ENCODE measurements at regions not wholly inside any gene's neighbourhood (a gene's known extent, or its start where the extent isn't known, plus 50 kb on each side); places are given as distances from the start of the nearest gene placed in this dataset.

DNA sequence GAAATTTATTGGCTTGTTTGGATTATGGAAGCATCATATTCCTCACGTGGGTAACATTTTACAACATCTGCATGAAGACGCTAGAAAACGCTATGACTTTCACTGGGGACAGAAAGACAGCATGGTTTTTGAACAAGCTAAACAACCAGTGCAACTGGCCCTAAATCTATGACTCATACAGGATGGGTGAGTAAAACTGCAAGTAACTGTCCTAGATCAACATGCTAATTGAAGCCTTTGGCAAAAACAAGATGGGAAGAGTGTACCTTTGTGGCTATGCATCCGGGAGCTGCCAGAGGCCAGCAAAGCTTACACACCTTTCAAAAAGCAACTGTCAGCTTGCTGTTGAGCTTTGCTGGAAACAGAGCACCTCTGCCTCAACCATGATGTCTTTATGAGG lies 1096.0 kb upstream of the DDX18 start:
- ChIA-PET CTCF (interaction anchor here (1.0 kb wide), 2 partner anchors 13 to 19 kb away, joined by 3 read pairs; no protein-coding TSS in a partner anchor), POLR2A (no interaction called here)
- H3K27me3 ChIP-seq (ENCODE audit: control insufficient read depth in 2 of 2, insufficient read depth in 2 of 2, low read length in 2 of 2) = no peaks in the 10 kb centered on the region
- FAIRE-seq (no peak), DNase-seq (ENCODE audit: low read depth, low spot score) (no peak)
- H3K4me3 ChIP-seq (replicated peaks in 1 of 3; ENCODE audit: insufficient read depth in 1 of 3, low read depth in 1 of 3, low read length in 3 of 3) = no peak overlapping the region
- no TSS peak for BruUV-seq (replicated peaks)
- TF ChIP-seq FOS (IDR thresholded peaks at IDR 0.05; ENCODE audit: borderline replicate concordance, insufficient read depth, low read length) = no peak
- H2AFZ ChIP-seq (ENCODE audit: low read depth, low read length) = no peak overlapping the region
- no peaks in the 10 kb centered on the region for H4K20me1 ChIP-seq (replicated peaks; ENCODE audit: control insufficient read depth, extremely low read depth, insufficient read depth, low read length)
- no peak overlapping the region for H3K27ac ChIP-seq (ENCODE audit: insufficient read depth, low read depth, low read length)
- dilution Hi-C loops (cut with MboI; ENCODE audit: extremely low pct_ligation_motif_present, low sequenced_read_pairs) = no loop called here
- intact Hi-C loops (cut with micrococcal nuclease) = no loop called here
- H3K4me1 ChIP-seq (ENCODE audit: control insufficient read depth, extremely low read depth, insufficient read depth, low read length) = peaks cover 4% of the 10 kb centered on the region
- H3K36me3 ChIP-seq (ENCODE audit: control insufficient read depth in 2 of 2, extremely low read depth in 1 of 2, insufficient read depth in 2 of 2, low read length in 2 of 2) = no peaks in the 10 kb centered on the region
- no peaks in the 10 kb centered on the region for H3K9me3 ChIP-seq (replicated peaks; ENCODE audit: control insufficient read depth, insufficient read depth, low read length)
- H3K4me2 ChIP-seq (ENCODE audit: insufficient read depth, low read length) = no peak overlapping the region
- H3K9ac ChIP-seq (replicated peaks; ENCODE audit: extremely low read depth, insufficient read depth, low read length) = no peak overlapping the region
- no peaks in the 10 kb centered on the region for H3K79me2 ChIP-seq (ENCODE audit: control insufficient read depth, insufficient read depth, low read length)
- H3K9me1 ChIP-seq (replicated peaks; ENCODE audit: control insufficient read depth, extremely low read depth, insufficient read depth, low read length) = no peaks in the 10 kb centered on the region

DNA sequence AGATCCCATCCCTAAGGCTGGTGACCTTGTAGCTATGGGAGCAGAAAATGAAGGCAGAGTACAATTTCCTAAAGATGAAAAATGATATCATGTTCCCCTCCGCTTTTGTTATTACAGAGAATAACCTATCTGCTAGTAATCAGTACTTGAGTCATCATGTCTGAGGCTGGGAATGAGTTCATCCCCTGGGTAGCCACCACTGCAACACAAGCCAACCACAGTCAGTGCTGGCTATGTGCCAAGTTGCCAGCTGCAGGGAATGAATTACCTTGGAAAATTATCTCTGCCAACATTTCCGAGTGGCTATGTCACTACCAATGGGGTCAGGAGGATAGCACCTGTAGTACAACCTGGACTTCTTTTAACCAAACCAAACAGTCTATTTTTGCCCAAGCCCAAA lies 1094.7 kb upstream of the DDX18 start:
- intact Hi-C loops (cut with micrococcal nuclease) (no loop called here), dilution Hi-C loops (cut with MboI; ENCODE audit: extremely low pct_ligation_motif_present, low sequenced_read_pairs) (no loop called here)
- Histone ChIP-seq H3K27me3 (ENCODE audit: control insufficient read depth in 2 of 2, insufficient read depth in 2 of 2, low read length in 2 of 2) (no peaks in the 10 kb centered on the region), H3K4me1 (ENCODE audit: control insufficient read depth, extremely low read depth, insufficient read depth, low read length) (peaks cover 4% of the 10 kb centered on the region), H3K9me1 (replicated peaks; ENCODE audit: control insufficient read depth, extremely low read depth, insufficient read depth, low read length) (no peaks in the 10 kb centered on the region), H3K79me2 (ENCODE audit: control insufficient read depth, insufficient read depth, low read length) (no peaks in the 10 kb centered on the region), H3K9ac (replicated peaks; ENCODE audit: extremely low read depth, insufficient read depth, low read length) (no peak overlapping the region), H4K20me1 (replicated peaks; ENCODE audit: control insufficient read depth, extremely low read depth, insufficient read depth, low read length) (no peaks in the 10 kb centered on the region), H3K27ac (ENCODE audit: insufficient read depth, low read depth, low read length) (no peak overlapping the region), H3K4me2 (ENCODE audit: insufficient read depth, low read length) (no peak overlapping the region), H3K36me3 (ENCODE audit: control insufficient read depth in 2 of 2, extremely low read depth in 1 of 2, insufficient read depth in 2 of 2, low read length in 2 of 2) (no peaks in the 10 kb centered on the region), H3K4me3 (replicated peaks in 1 of 3; ENCODE audit: insufficient read depth in 1 of 3, low read depth in 1 of 3, low read length in 3 of 3) (no peak overlapping the region), H3K9me3 (replicated peaks; ENCODE audit: control insufficient read depth, insufficient read depth, low read length) (no peaks in the 10 kb centered on the region), H2AFZ (ENCODE audit: low read depth, low read length) (no peak overlapping the region)
- CTCF ChIA-PET = no interaction called here
- BruUV-seq (replicated peaks) = no TSS peak
- TF ChIP-seq FOS (IDR thresholded peaks at IDR 0.05; ENCODE audit: borderline replicate concordance, insufficient read depth, low read length) = no peak
- TF ChIP-seq JUN (IDR thresholded peaks at IDR 0.05; ENCODE audit: borderline replicate concordance, insufficient read depth, insufficient read length, low read depth) = no peak
- no peak for TF ChIP-seq MYC (IDR thresholded peaks at IDR 0.05; ENCODE audit: low read depth, low read length)
- no peak for TF ChIP-seq POLR2AphosphoS5 (IDR thresholded peaks at IDR 0.05; ENCODE audit: insufficient read depth, low read depth, low read length)
- no peak for TF ChIP-seq POLR2A (IDR thresholded peaks at IDR 0.05; ENCODE audit: low read depth, low read length)
- TF ChIP-seq, protein P1, sequence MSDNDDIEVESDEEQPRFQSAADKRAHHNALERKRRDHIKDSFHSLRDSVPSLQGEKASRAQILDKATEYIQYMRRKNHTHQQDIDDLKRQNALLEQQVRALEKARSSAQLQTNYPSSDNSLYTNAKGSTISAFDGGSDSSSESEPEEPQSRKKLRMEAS (IDR thresholded peaks at IDR 0.05; ENCODE audit: insufficient read depth, insufficient read length) = no peak
- TF ChIP-seq, protein P2, sequence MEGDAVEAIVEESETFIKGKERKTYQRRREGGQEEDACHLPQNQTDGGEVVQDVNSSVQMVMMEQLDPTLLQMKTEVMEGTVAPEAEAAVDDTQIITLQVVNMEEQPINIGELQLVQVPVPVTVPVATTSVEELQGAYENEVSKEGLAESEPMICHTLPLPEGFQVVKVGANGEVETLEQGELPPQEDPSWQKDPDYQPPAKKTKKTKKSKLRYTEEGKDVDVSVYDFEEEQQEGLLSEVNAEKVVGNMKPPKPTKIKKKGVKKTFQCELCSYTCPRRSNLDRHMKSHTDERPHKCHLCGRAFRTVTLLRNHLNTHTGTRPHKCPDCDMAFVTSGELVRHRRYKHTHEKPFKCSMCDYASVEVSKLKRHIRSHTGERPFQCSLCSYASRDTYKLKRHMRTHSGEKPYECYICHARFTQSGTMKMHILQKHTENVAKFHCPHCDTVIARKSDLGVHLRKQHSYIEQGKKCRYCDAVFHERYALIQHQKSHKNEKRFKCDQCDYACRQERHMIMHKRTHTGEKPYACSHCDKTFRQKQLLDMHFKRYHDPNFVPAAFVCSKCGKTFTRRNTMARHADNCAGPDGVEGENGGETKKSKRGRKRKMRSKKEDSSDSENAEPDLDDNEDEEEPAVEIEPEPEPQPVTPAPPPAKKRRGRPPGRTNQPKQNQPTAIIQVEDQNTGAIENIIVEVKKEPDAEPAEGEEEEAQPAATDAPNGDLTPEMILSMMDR (IDR thresholded peaks at IDR 0.05; ENCODE audit: extremely low read depth in 1 of 2, insufficient read depth in 1 of 2, low read depth in 1 of 2, low read length in 2 of 2) = no peak
- no peak for TF ChIP-seq GATA2 (IDR thresholded peaks at IDR 0.05; ENCODE audit: insufficient read depth, insufficient read length, low read depth, low read length)
- no peak for TF ChIP-seq EZH2 (IDR thresholded peaks at IDR 0.05; ENCODE audit: borderline replicate concordance, low read depth, low read length, severe bottlenecking)
- POLR2A ChIA-PET = no interaction called here
- peak; percentile 29 for DNase-seq (ENCODE audit: low read depth, low spot score)
- FAIRE-seq = no peak
